ENCODE measurements at regions not wholly inside any gene's neighbourhood (a gene's known extent, or its start where the extent isn't known, plus 50 kb on each side); places are given as distances from the start of the nearest gene placed in this dataset.

GRCh38 chr10:83806717-83807116 is 332.6 kb upstream of the GHITM start:
- no peak for TF ChIP-seq EZH2 (IDR thresholded peaks at IDR 0.05; ENCODE audit: low read length)
- TF ChIP-seq CTCF (optimal IDR thresholded peaks at IDR 0.05 in 1 of 3, IDR thresholded peaks at IDR 0.05 in 1 of 3, conservative IDR thresholded peaks at IDR 0.05 in 1 of 3; ENCODE audit: extremely low read depth in 1 of 3, insufficient read depth in 2 of 3, low read length in 3 of 3): no peak

Data from keratinocyte (primary cell).